ENCODE measurements at regions not wholly inside any gene's neighbourhood (a gene's known extent, or its start where the extent isn't known, plus 50 kb on each side); places are given as distances from the start of the nearest gene placed in this dataset.

- Histone ChIP-seq H3K4me1 (ENCODE audit: control insufficient read depth, insufficient read depth, low read length) (no peaks in the 10 kb centered on the region), H3K9me3 (ENCODE audit: control insufficient read depth, insufficient read depth, low read depth, low read length) (no peaks in the 10 kb centered on the region), H3K4me3 (ENCODE audit: low read depth, low read length) (no peak overlapping the region), H3K36me3 (ENCODE audit: control insufficient read depth in 2 of 2, insufficient read depth in 1 of 2, low read length in 2 of 2) (no peaks in the 10 kb centered on the region), H3K27ac (ENCODE audit: extremely low read depth, low read depth, low read length) (no peak overlapping the region)
- POLR2A ChIA-PET: no interaction called here
- CTCF ChIA-PET: interaction anchor here (0.6 kb wide), 1 partner anchor 372 kb away, joined by 3 read pairs; no protein-coding TSS in a partner anchor
- TF ChIP-seq SP3 (tag by site-specific recombination; IDR thresholded peaks at IDR 0.05) (no peak), ZXDB (tag by site-specific recombination; IDR thresholded peaks at IDR 0.05) (no peak), TCF7L2 (IDR thresholded peaks at IDR 0.05; ENCODE audit: borderline replicate concordance, low read depth, low read length) (no peak), ZNF155 (tag by site-specific recombination; IDR thresholded peaks at IDR 0.05) (no peak), ZNF558 (tag by site-specific recombination; IDR thresholded peaks at IDR 0.05) (no peak), ZNF280D (tag by site-specific recombination; IDR thresholded peaks at IDR 0.05) (no peak), ZNF148 (tag by site-specific recombination; IDR thresholded peaks at IDR 0.05; ENCODE audit: borderline replicate concordance) (no peak), ZNF292 (tag by site-specific recombination; IDR thresholded peaks at IDR 0.05; ENCODE audit: borderline replicate concordance, low read depth) (no peak), ZNF350 (tag by site-specific recombination; IDR thresholded peaks at IDR 0.05) (no peak)
- TF ChIP-seq, protein P1, sequence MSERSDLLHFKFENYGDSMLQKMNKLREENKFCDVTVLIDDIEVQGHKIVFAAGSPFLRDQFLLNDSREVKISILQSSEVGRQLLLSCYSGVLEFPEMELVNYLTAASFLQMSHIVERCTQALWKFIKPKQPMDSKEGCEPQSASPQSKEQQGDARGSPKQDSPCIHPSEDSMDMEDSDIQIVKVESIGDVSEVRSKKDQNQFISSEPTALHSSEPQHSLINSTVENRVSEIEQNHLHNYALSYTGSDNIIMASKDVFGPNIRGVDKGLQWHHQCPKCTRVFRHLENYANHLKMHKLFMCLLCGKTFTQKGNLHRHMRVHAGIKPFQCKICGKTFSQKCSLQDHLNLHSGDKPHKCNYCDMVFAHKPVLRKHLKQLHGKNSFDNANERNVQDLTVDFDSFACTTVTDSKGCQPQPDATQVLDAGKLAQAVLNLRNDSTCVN (tag by site-specific recombination; optimal IDR thresholded peaks at IDR 0.05): no peak
- TF ChIP-seq, protein P2, sequence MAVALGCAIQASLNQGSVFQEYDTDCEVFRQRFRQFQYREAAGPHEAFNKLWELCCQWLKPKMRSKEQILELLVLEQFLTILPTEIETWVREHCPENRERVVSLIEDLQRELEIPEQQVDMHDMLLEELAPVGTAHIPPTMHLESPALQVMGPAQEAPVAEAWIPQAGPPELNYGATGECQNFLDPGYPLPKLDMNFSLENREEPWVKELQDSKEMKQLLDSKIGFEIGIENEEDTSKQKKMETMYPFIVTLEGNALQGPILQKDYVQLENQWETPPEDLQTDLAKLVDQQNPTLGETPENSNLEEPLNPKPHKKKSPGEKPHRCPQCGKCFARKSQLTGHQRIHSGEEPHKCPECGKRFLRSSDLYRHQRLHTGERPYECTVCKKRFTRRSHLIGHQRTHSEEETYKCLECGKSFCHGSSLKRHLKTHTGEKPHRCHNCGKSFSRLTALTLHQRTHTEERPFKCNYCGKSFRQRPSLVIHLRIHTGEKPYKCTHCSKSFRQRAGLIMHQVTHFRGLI (tag by site-specific recombination; IDR thresholded peaks at IDR 0.05): no peak
Measured at GRCh38 chr9:108323615-108324014, 532.2 kb downstream of the ACTL7B start.

DNA sequence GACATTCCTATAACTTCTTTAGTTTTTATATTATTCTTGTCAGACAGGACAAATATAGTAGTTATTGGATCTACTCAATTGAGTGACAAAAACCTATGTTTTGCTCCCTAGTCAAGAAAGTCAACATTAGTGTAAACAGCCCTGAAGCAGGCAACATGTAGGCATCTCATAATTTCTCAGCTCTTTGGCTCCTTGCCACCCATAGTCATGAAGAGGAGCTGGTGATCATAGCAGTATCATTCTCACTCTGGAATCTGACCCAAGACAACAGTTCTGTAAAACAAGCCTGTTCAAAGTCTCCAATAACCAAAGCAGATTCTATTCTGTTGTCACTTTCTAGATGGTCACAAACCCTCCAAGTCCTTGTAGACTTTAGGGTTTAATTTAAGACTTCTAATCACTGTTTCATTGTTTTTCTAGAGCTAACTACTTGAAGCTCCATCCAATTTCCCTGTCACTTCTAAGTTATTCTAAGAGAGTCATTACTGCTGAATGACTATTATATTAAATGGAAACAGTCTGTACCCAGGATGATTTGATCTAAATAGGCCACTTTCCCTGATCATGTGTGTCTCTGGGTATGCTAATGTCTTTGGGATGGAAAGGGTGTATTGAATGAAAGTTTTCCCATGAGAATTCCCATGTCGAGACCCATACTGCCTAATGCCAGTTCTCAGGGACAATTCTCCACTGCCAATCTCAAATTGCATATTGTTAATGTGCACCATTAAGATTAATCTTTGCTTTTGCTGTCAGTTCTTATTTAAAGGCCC lies 533.3 kb downstream of the ACTL7B start:
- ChIA-PET POLR2A (no interaction called here), CTCF (interaction anchor here (0.6 kb wide), 1 partner anchor 371 kb away, joined by 3 read pairs; no protein-coding TSS in a partner anchor)
- H3K4me1 ChIP-seq (ENCODE audit: control insufficient read depth, insufficient read depth, low read length): no peaks in the 10 kb centered on the region
- no peaks in the 10 kb centered on the region for H3K36me3 ChIP-seq (ENCODE audit: control insufficient read depth in 2 of 2, insufficient read depth in 1 of 2, low read length in 2 of 2)
- no peak overlapping the region for H3K4me3 ChIP-seq (ENCODE audit: low read depth, low read length)
- H3K9me3 ChIP-seq (ENCODE audit: control insufficient read depth, insufficient read depth, low read depth, low read length): no peaks in the 10 kb centered on the region
- H3K27ac ChIP-seq (ENCODE audit: extremely low read depth, low read depth, low read length): no peak overlapping the region
- TF ChIP-seq, protein P3, sequence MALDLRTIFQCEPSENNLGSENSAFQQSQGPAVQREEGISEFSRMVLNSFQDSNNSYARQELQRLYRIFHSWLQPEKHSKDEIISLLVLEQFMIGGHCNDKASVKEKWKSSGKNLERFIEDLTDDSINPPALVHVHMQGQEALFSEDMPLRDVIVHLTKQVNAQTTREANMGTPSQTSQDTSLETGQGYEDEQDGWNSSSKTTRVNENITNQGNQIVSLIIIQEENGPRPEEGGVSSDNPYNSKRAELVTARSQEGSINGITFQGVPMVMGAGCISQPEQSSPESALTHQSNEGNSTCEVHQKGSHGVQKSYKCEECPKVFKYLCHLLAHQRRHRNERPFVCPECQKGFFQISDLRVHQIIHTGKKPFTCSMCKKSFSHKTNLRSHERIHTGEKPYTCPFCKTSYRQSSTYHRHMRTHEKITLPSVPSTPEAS (tag by site-specific recombination; IDR thresholded peaks at IDR 0.05): no peak
- no peak for TF ChIP-seq ZNF239 (tag by site-specific recombination; IDR thresholded peaks at IDR 0.05)
- TF ChIP-seq, protein P4, sequence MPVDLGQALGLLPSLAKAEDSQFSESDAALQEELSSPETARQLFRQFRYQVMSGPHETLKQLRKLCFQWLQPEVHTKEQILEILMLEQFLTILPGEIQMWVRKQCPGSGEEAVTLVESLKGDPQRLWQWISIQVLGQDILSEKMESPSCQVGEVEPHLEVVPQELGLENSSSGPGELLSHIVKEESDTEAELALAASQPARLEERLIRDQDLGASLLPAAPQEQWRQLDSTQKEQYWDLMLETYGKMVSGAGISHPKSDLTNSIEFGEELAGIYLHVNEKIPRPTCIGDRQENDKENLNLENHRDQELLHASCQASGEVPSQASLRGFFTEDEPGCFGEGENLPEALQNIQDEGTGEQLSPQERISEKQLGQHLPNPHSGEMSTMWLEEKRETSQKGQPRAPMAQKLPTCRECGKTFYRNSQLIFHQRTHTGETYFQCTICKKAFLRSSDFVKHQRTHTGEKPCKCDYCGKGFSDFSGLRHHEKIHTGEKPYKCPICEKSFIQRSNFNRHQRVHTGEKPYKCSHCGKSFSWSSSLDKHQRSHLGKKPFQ (tag by site-specific recombination; IDR thresholded peaks at IDR 0.05): no peak
- TF ChIP-seq ZBTB1 (tag by site-specific recombination; IDR thresholded peaks at IDR 0.05): no peak
- no peak for TF ChIP-seq ZNF23 (tag by site-specific recombination; IDR thresholded peaks at IDR 0.05; ENCODE audit: borderline replicate concordance)
- TF ChIP-seq ELK4 (IDR thresholded peaks at IDR 0.05; ENCODE audit: borderline replicate concordance, low read depth, low read length): no peak
